A549 (cell line): ENCODE measurements at regions not wholly inside any gene's neighbourhood (a gene's known extent, or its start where the extent isn't known, plus 50 kb on each side); places are given as distances from the start of the nearest gene placed in this dataset.

Experiments used
- ATAC-seq, 2 experiments: fragments of 200-7000 bp in 1 of 2; fragments of >200 bp in 1 of 2; cut with Nextera tagmentation in 1 of 2; cut with Tn5 transposase in 1 of 2; 3 replicates each; pipeline versions ENCODE4 v1.8.0 to v1.9.1; 2018 to 2020; ENCODE audit warnings: mild to moderate bottlenecking in 1 of 2, moderate library complexity in 1 of 2
- CTCF ChIA-PET: fragments of 300-600 bp; sonication (Branson Sonifier 250); formaldehyde crosslinking; extraction: SDS; loops from one replicate; lab custom pipeline; 2021; ENCODE audit warnings: antibody characterized with exemption, inconsistent platforms; lab: Yijun Ruan, JAX
- POLR2A ChIA-PET: fragments of 350-600 bp; formaldehyde crosslinking; extraction: SDS; loops from one replicate; lab custom pipeline; 2021; ENCODE audit warnings: antibody characterized with exemption, inconsistent platforms; lab: Yijun Ruan, JAX
- DNase-seq, 2 experiments: peaks; one replicate each; pipeline versions ENCODE4 v3.0.0 to v3.0.0-alpha.2; 2011 to 2016; ENCODE audit warnings: low read depth in 1 of 2, low spot score in 1 of 2
- FAIRE-seq: peaks from 2 replicates; lab custom pipeline; 2011; peaks lifted over from hg19 to GRCh38; lab: Jason Lieb, UNC
- H3K27ac ChIP-seq, 2 experiments: fragments of >200 bp; sonication (Bioruptor Twin); formaldehyde crosslinking; 3 replicates each; pipeline ENCODE4 v1.5.1; 2016 to 2017
- H3K4me1 ChIP-seq: fragments of >200 bp; sonication (Bioruptor Twin); formaldehyde crosslinking; 3 replicates; pipeline ENCODE4 v1.6.1; 2016
- H3K4me2 ChIP-seq: fragments of >200 bp; sonication (Bioruptor Twin); formaldehyde crosslinking; 3 replicates; pipeline ENCODE4 v1.6.1; 2016
- H3K4me3 ChIP-seq: fragments of >200 bp; sonication (Bioruptor Twin); formaldehyde crosslinking; 3 replicates; pipeline ENCODE4 v1.5.1; 2016
- H3K9me3 ChIP-seq: fragments of >200 bp; sonication (Bioruptor Twin); formaldehyde crosslinking; 3 replicates; pipeline ENCODE4 v1.6.1; 2016
- CBX8 ChIP-seq: fragments of 200-600 bp; sonication (generic); IDR thresholded peaks from 2 replicates; pipeline ENCODE4 v1.6.1; 2016
- CEBPB ChIP-seq, 2 experiments: fragments of >200 bp in 1 of 2; sonication (Bioruptor Twin) in 1 of 2; formaldehyde crosslinking in 1 of 2; IDR thresholded peaks; 2 replicates each; pipeline ENCODE4 v1.6.1; 2012 to 2016
- EHF ChIP-seq: fragments of 250-450 bp; sonication (Bioruptor Pico); IDR thresholded peaks from 2 replicates; pipeline ENCODE4 v1.5.0; 2020; ENCODE audit warnings: mild to moderate bottlenecking
- ESRRA ChIP-seq: fragments of 150-350 bp; IDR thresholded peaks from 2 replicates; pipeline ENCODE4 v1.6.1; 2014; ENCODE audit warnings: mild to moderate bottlenecking, low read length, borderline replicate concordance
- FOSB ChIP-seq: fragments of 250-450 bp; sonication (Bioruptor Pico); IDR thresholded peaks from 2 replicates; pipeline ENCODE4 v1.5.0; 2020; ENCODE audit warnings: mild to moderate bottlenecking, moderate library complexity
- FOSL2 ChIP-seq, 2 experiments: fragments of 450-650 bp in 1 of 2; fragments of >200 bp in 1 of 2; sonication (Bioruptor Twin) in 1 of 2; formaldehyde crosslinking; IDR thresholded peaks; 2 replicates each; pipeline versions ENCODE4 v1.5.0 to v1.6.1; 2016 to 2020; ENCODE audit warnings: mild to moderate bottlenecking in 1 of 2, moderate library complexity in 1 of 2
- HDAC2 ChIP-seq: fragments of 200-600 bp; sonication (generic); IDR thresholded peaks from 2 replicates; pipeline ENCODE4 v1.6.1; 2016
- HEYL ChIP-seq: fragments of 250-450 bp; sonication (Bioruptor Pico); IDR thresholded peaks from 2 replicates; pipeline ENCODE4 v1.8.0; 2021; ENCODE audit warnings: mild to moderate bottlenecking, moderate library complexity
- JUNB ChIP-seq: fragments of >200 bp; sonication (Bioruptor Twin); formaldehyde crosslinking; IDR thresholded peaks from 2 replicates; pipeline ENCODE4 v1.6.1; 2016
- POLR2A ChIP-seq: IDR thresholded peaks from 2 replicates; pipeline ENCODE4 v1.6.1; 2012; ENCODE audit warnings: mild to moderate bottlenecking, low read length
- RCOR1 ChIP-seq: fragments of 150-350 bp; IDR thresholded peaks from 2 replicates; pipeline ENCODE4 v1.6.1; 2014; ENCODE audit warnings: antibody characterized with exemption, low read length, low read depth
- RFX5 ChIP-seq: fragments of 450-650 bp; IDR thresholded peaks from 2 replicates; pipeline ENCODE4 v1.7.1; 2014; ENCODE audit warnings: antibody characterized with exemption, mild to moderate bottlenecking, moderate library complexity
- SMC3 ChIP-seq: fragments of >200 bp; sonication (Bioruptor Twin); formaldehyde crosslinking; IDR thresholded peaks from 3 replicates; pipeline ENCODE4 v1.6.1; 2018; ENCODE audit warnings: inconsistent platforms
- SREBF2 ChIP-seq: fragments of 450-650 bp; IDR thresholded peaks from 2 replicates; pipeline ENCODE4 v1.6.1; 2014; ENCODE audit warnings: mild to moderate bottlenecking, moderate library complexity
- TFCP2L1 ChIP-seq: fragments of 250-450 bp; sonication (Bioruptor Pico); IDR thresholded peaks from 2 replicates; pipeline ENCODE4 v1.5.0; 2021; ENCODE audit warnings: mild to moderate bottlenecking
- TP53 ChIP-seq: fragments of 250-450 bp; sonication (Bioruptor Pico); IDR thresholded peaks from 2 replicates; pipeline ENCODE4 v1.5.0; 2021; ENCODE audit warnings: mild to moderate bottlenecking, moderate library complexity
- ZNF302 ChIP-seq: fragments of 250-450 bp; sonication (Bioruptor Pico); IDR thresholded peaks from 2 replicates; pipeline ENCODE4 v1.9.0; 2021; ENCODE audit warnings: inconsistent platforms, mild to moderate bottlenecking, moderate library complexity
- WGBS: methylation state at CpG from one replicate; pipeline ENCODE4 v1.1.6; 2017; ENCODE audit errors: missing lambda C conversion rate; 5-methylcytosine and 5-hydroxymethylcytosine counted together
- TF ChIP-seq, protein P1 (sequence below): IDR thresholded peaks from 2 replicates; pipeline ENCODE4 v1.6.1; 2012
- TF ChIP-seq, protein P2 (sequence below): fragments of 200-600 bp; sonication (generic); IDR thresholded peaks from 2 replicates; pipeline ENCODE4 v1.6.1; 2016; ENCODE audit warnings: antibody characterized with exemption, mild to moderate bottlenecking, moderate library complexity
- TF ChIP-seq, protein P3 (sequence below): fragments of >200 bp; sonication (Bioruptor Twin); formaldehyde crosslinking; IDR thresholded peaks from 2 replicates; pipeline ENCODE4 v1.6.1; 2016
- TF ChIP-seq, protein P4 (sequence below): IDR thresholded peaks from 2 replicates; pipeline ENCODE4 v1.6.1; 2012; ENCODE audit warnings: low read depth, borderline replicate concordance
- TF ChIP-seq, protein P5 (sequence below): fragments of 450-650 bp; IDR thresholded peaks from 2 replicates; pipeline ENCODE4 v1.6.1; 2014; ENCODE audit warnings: antibody characterized with exemption
- TF ChIP-seq, protein P6 (sequence below): fragments of >200 bp; sonication (Bioruptor Twin); formaldehyde crosslinking; IDR thresholded peaks from 3 replicates; pipeline ENCODE4 v1.6.1; 2016
- TF ChIP-seq, protein P7 (sequence below): fragments of 250-450 bp; sonication (Bioruptor Pico); IDR thresholded peaks from 2 replicates; pipeline ENCODE4 v1.5.0; 2020; ENCODE audit warnings: low read depth, mild to moderate bottlenecking, moderate library complexity

DNA sequence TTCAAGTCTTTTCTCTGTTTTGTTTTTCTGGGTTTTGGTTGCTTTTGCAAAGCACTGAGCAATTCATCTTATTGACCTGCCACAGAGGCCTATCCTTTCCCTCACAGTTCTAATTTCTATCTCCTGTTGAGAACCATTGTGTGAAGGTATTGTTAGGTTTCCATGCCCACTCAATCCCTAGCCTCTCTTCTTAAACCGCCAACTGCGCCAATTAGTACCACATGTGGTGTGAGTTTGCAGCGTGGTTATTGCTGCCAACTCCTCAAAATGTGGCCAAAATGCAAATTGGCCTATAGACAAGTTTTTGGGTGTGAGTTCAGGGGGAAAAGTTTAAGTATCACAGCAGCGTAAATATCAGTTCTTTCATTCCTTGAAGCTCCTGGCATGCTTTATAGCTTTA is 232.6 kb downstream of the FLRT2 start:
- Histone ChIP-seq H3K9me3 (no peaks in the 10 kb centered on the region), H3K4me1 (no peaks in the 10 kb centered on the region)
- CTCF ChIA-PET = no interaction called here
- FAIRE-seq (no peak), ATAC-seq (no peak)
- no peak for TF ChIP-seq SMC3
- TF ChIP-seq RCOR1 = no peak
- no peak for TF ChIP-seq CEBPB (IDR thresholded peaks at IDR 0.05)
- no peak for TF ChIP-seq FOSB (CRISPR knock-in tag)
- no peak for TF ChIP-seq CBX8
- TF ChIP-seq FOSL2 (IDR thresholded peaks at IDR 0.05) = no peak
- TF ChIP-seq FOSL2 (CRISPR knock-in tag; IDR thresholded peaks at IDR 0.05) = no peak
- TF ChIP-seq, protein P1, sequence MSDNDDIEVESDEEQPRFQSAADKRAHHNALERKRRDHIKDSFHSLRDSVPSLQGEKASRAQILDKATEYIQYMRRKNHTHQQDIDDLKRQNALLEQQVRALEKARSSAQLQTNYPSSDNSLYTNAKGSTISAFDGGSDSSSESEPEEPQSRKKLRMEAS = no peak
- TF ChIP-seq, all 56 proteins: peak for 0
- Histone ChIP-seq H3K27ac (no peak overlapping the region), H3K4me3 (no peak overlapping the region), H3K4me2 (no peak overlapping the region)
- no peak for DNase-seq
- POLR2A ChIA-PET = no interaction called here
- 0% methylated on average over 4 of the region's 4 CpGs for WGBS

DNA sequence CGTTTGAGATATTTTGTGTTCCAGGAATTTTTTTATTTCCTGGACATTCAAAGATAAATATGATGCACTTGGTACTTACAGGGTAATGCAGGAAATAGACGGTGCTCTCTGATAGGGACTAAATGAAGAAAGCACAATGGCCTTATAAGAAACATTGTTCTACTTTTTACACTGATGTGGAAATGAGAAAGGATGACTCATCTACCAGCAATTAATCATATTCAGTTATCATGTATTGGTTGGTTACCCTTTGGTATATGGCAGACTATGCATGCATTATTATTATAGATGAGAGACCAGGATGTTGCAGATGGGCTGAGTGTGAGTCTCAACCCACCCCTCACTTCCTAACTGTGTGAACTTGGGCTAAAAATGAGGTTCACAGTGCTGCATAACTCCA is 222.2 kb downstream of the FLRT2 start:
- 5% methylated on average over 2 of the region's 2 CpGs for WGBS

DNA sequence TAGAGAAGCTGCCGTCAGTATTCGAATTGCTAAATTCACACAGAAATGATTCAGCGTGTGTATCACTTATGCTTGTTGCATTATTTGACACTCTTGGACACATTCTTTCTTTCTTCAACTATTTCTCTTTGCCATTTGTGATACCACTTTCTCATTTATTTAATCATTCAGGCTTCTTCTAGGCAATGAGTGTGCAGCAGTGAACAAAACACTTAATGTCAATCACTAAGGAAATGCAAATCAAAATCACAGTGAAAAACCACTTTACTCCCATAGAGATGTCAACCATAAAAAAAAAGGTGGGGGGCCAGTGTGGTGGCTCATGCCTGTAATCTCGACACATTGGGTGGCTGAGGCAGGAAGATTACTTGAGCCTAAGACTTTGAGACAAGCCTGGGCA is 214.6 kb downstream of the FLRT2 start:
- no peak for DNase-seq
- Histone ChIP-seq H3K4me3 (no peak overlapping the region), H3K4me1 (no peaks in the 10 kb centered on the region), H3K27ac (no peak overlapping the region), H3K4me2 (no peak overlapping the region), H3K9me3 (no peaks in the 10 kb centered on the region)
- no peak for ATAC-seq
- ChIA-PET CTCF (no interaction called here), POLR2A (no interaction called here)
- FAIRE-seq = no peak
- TF ChIP-seq, protein P2, sequence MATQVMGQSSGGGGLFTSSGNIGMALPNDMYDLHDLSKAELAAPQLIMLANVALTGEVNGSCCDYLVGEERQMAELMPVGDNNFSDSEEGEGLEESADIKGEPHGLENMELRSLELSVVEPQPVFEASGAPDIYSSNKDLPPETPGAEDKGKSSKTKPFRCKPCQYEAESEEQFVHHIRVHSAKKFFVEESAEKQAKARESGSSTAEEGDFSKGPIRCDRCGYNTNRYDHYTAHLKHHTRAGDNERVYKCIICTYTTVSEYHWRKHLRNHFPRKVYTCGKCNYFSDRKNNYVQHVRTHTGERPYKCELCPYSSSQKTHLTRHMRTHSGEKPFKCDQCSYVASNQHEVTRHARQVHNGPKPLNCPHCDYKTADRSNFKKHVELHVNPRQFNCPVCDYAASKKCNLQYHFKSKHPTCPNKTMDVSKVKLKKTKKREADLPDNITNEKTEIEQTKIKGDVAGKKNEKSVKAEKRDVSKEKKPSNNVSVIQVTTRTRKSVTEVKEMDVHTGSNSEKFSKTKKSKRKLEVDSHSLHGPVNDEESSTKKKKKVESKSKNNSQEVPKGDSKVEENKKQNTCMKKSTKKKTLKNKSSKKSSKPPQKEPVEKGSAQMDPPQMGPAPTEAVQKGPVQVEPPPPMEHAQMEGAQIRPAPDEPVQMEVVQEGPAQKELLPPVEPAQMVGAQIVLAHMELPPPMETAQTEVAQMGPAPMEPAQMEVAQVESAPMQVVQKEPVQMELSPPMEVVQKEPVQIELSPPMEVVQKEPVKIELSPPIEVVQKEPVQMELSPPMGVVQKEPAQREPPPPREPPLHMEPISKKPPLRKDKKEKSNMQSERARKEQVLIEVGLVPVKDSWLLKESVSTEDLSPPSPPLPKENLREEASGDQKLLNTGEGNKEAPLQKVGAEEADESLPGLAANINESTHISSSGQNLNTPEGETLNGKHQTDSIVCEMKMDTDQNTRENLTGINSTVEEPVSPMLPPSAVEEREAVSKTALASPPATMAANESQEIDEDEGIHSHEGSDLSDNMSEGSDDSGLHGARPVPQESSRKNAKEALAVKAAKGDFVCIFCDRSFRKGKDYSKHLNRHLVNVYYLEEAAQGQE = no peak
- TF ChIP-seq, protein P3, sequence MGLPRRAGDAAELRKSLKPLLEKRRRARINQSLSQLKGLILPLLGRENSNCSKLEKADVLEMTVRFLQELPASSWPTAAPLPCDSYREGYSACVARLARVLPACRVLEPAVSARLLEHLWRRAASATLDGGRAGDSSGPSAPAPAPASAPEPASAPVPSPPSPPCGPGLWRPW = no peak
- TF ChIP-seq SREBF2 = no peak
- TF ChIP-seq JUNB = no peak
- no peak for TF ChIP-seq TP53
- no peak for TF ChIP-seq FOSB (CRISPR knock-in tag)
- TF ChIP-seq RFX5 = no peak
- TF ChIP-seq ESRRA = no peak
- no peak for TF ChIP-seq HEYL
- no peak for TF ChIP-seq ZNF302 (CRISPR knock-in tag)
- TF ChIP-seq, protein P4, sequence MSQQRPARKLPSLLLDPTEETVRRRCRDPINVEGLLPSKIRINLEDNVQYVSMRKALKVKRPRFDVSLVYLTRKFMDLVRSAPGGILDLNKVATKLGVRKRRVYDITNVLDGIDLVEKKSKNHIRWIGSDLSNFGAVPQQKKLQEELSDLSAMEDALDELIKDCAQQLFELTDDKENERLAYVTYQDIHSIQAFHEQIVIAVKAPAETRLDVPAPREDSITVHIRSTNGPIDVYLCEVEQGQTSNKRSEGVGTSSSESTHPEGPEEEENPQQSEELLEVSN = no peak
- TF ChIP-seq CBX8 = no peak
- TF ChIP-seq POLR2A = no peak
- no peak for TF ChIP-seq SMC3
- no peak for TF ChIP-seq TFCP2L1 (CRISPR knock-in tag)
- no peak for TF ChIP-seq EHF (CRISPR knock-in tag)
- TF ChIP-seq HDAC2 = no peak
- TF ChIP-seq, protein P5, sequence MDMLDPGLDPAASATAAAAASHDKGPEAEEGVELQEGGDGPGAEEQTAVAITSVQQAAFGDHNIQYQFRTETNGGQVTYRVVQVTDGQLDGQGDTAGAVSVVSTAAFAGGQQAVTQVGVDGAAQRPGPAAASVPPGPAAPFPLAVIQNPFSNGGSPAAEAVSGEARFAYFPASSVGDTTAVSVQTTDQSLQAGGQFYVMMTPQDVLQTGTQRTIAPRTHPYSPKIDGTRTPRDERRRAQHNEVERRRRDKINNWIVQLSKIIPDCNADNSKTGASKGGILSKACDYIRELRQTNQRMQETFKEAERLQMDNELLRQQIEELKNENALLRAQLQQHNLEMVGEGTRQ = no peak
- TF ChIP-seq, protein P6, sequence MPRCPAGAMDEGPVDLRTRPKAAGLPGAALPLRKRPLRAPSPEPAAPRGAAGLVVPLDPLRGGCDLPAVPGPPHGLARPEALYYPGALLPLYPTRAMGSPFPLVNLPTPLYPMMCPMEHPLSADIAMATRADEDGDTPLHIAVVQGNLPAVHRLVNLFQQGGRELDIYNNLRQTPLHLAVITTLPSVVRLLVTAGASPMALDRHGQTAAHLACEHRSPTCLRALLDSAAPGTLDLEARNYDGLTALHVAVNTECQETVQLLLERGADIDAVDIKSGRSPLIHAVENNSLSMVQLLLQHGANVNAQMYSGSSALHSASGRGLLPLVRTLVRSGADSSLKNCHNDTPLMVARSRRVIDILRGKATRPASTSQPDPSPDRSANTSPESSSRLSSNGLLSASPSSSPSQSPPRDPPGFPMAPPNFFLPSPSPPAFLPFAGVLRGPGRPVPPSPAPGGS = no peak
- TF ChIP-seq, protein P7, sequence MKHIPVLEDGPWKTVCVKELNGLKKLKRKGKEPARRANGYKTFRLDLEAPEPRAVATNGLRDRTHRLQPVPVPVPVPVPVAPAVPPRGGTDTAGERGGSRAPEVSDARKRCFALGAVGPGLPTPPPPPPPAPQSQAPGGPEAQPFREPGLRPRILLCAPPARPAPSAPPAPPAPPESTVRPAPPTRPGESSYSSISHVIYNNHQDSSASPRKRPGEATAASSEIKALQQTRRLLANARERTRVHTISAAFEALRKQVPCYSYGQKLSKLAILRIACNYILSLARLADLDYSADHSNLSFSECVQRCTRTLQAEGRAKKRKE (CRISPR knock-in tag) = no peak
- 34% methylated on average over 4 of the region's 4 CpGs for WGBS

More for the DNA sequence above, 222.2 kb downstream of the FLRT2 start:
- FAIRE-seq (no peak), ATAC-seq (no peak), DNase-seq (no peak)
- ChIA-PET POLR2A (no interaction called here), CTCF (no interaction called here)
- Histone ChIP-seq H3K4me1 (no peaks in the 10 kb centered on the region), H3K4me3 (no peak overlapping the region), H3K9me3 (no peaks in the 10 kb centered on the region), H3K27ac (no peak overlapping the region), H3K4me2 (no peak overlapping the region)
- TF ChIP-seq FOSL2 (IDR thresholded peaks at IDR 0.05) (no peak), FOSL2 (CRISPR knock-in tag; IDR thresholded peaks at IDR 0.05) (peak; percentile 55)
- TF ChIP-seq, protein P3 = no peak
